ENCODE measurements at regions not wholly inside any gene's neighbourhood (a gene's known extent, or its start where the extent isn't known, plus 50 kb on each side); places are given as distances from the start of the nearest gene placed in this dataset.

DNA sequence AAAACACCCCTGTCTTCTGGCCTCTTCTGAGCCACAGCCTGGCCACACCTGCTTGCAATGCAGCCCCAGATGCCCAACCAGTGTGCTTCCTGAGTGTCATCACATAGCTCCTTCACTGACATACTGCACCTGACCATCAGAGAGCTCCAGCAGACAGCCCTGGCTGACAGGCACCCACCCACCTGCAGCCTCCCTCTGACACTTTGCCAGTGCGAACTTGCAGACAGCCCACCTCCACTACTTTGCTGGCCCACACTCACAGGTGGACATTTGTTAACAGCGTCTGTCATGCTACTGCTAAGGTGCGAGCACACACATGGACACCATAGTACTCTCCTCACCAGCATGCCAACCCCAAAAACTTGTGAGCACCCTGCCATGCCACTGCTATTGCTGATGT, 740.1 kb downstream of the DNAJB9 start:
- Histone ChIP-seq H3K27me3 (ENCODE audit: low read depth, low read length) (no peaks in the 10 kb centered on the region), H3K27ac (ENCODE audit: low read length) (no peak overlapping the region), H3K4me3 (ENCODE audit: low read depth in 1 of 2, low read length in 2 of 2) (no peak overlapping the region), H3K36me3 (ENCODE audit: control insufficient read depth in 1 of 2, insufficient read depth in 2 of 2, low read length in 2 of 2) (no peaks in the 10 kb centered on the region), H3K4me1 (ENCODE audit: control insufficient read depth in 1 of 2, insufficient read depth in 2 of 2, low read length in 2 of 2) (no peaks in the 10 kb centered on the region), H3K9me3 (ENCODE audit: control insufficient read depth in 1 of 2, low read length in 2 of 2) (peaks cover 0 to 13% of the 10 kb centered on the region in 2 donors)

GRCh38 chr7:109318136-109318535, 748.5 kb downstream of the DNAJB9 start:
- no peaks in the 10 kb centered on the region for H3K9me3 ChIP-seq (ENCODE audit: control insufficient read depth in 1 of 2, low read length in 2 of 2)
- no peak overlapping the region for H3K27ac ChIP-seq (ENCODE audit: low read length)
- no peaks in the 10 kb centered on the region for H3K27me3 ChIP-seq (ENCODE audit: low read depth, low read length)
- H3K4me3 ChIP-seq (ENCODE audit: low read depth in 1 of 2, low read length in 2 of 2), result no peak overlapping the region
- no peaks in the 10 kb centered on the region for H3K36me3 ChIP-seq (ENCODE audit: control insufficient read depth in 1 of 2, insufficient read depth in 2 of 2, low read length in 2 of 2)
- H3K4me1 ChIP-seq (ENCODE audit: control insufficient read depth in 1 of 2, insufficient read depth in 2 of 2, low read length in 2 of 2), result no peaks in the 10 kb centered on the region

- H3K9me3 ChIP-seq (ENCODE audit: control insufficient read depth in 1 of 2, low read length in 2 of 2), result no peaks in the 10 kb centered on the region
- H3K27me3 ChIP-seq (ENCODE audit: low read depth, low read length), result no peaks in the 10 kb centered on the region
- no peaks in the 10 kb centered on the region for H3K4me1 ChIP-seq (ENCODE audit: control insufficient read depth in 1 of 2, insufficient read depth in 2 of 2, low read length in 2 of 2)
- H3K27ac ChIP-seq (ENCODE audit: low read length), result no peak overlapping the region
- H3K4me3 ChIP-seq (ENCODE audit: low read depth in 1 of 2, low read length in 2 of 2), result no peak overlapping the region
- no peaks in the 10 kb centered on the region for H3K36me3 ChIP-seq (ENCODE audit: control insufficient read depth in 1 of 2, insufficient read depth in 2 of 2, low read length in 2 of 2)
Observed at GRCh38 chr7:109322833-109323232, 753.2 kb downstream of the DNAJB9 start.

- no peaks in the 10 kb centered on the region for H3K4me1 ChIP-seq (ENCODE audit: control insufficient read depth in 1 of 2, insufficient read depth in 2 of 2, low read length in 2 of 2)
- H3K9me3 ChIP-seq (ENCODE audit: control insufficient read depth in 1 of 2, low read length in 2 of 2), result peaks cover 0 to 9% of the 10 kb centered on the region in 2 donors
- H3K4me3 ChIP-seq (ENCODE audit: low read depth in 1 of 2, low read length in 2 of 2), result no peak overlapping the region
- H3K36me3 ChIP-seq (ENCODE audit: control insufficient read depth in 1 of 2, insufficient read depth in 2 of 2, low read length in 2 of 2), result no peaks in the 10 kb centered on the region
- H3K27me3 ChIP-seq (ENCODE audit: low read depth, low read length), result no peaks in the 10 kb centered on the region
- H3K27ac ChIP-seq (ENCODE audit: low read length), result no peak overlapping the region
Observed at GRCh38 chr7:109331423-109331822, 761.7 kb downstream of the DNAJB9 start.

GRCh38 chr7:109335951-109336350, 766.3 kb downstream of the DNAJB9 start:
- H3K9me3 ChIP-seq (ENCODE audit: control insufficient read depth in 1 of 2, low read length in 2 of 2), result no peaks in the 10 kb centered on the region
- H3K27ac ChIP-seq (ENCODE audit: low read length), result no peak overlapping the region
- H3K27me3 ChIP-seq (ENCODE audit: low read depth, low read length), result no peaks in the 10 kb centered on the region
- no peaks in the 10 kb centered on the region for H3K4me1 ChIP-seq (ENCODE audit: control insufficient read depth in 1 of 2, insufficient read depth in 2 of 2, low read length in 2 of 2)
- no peak overlapping the region for H3K4me3 ChIP-seq (ENCODE audit: low read depth in 1 of 2, low read length in 2 of 2)
- no peaks in the 10 kb centered on the region for H3K36me3 ChIP-seq (ENCODE audit: control insufficient read depth in 1 of 2, insufficient read depth in 2 of 2, low read length in 2 of 2)

DNA sequence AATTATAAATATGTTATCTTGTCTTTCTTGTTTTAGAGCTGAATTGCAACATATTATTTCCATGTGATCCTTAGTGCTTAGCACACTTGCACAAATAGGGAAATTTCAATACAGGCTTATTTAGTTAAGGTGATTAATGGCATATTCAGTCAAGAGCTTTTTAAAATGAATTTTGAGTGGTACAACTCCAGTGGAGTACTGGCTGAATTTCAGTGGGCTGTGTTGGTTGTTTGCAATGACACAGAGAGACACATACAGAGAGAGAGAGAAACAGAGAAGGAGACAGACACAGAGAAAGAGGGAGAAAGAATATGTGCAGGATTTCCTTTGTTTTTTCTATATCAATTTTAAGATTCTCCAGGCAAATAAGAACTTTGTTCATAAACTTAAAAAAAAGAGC, 766.9 kb downstream of the DNAJB9 start:
- no peaks in the 10 kb centered on the region for H3K27me3 ChIP-seq (ENCODE audit: low read depth, low read length)
- no peaks in the 10 kb centered on the region for H3K36me3 ChIP-seq (ENCODE audit: control insufficient read depth in 1 of 2, insufficient read depth in 2 of 2, low read length in 2 of 2)
- no peak overlapping the region for H3K27ac ChIP-seq (ENCODE audit: low read length)
- no peak overlapping the region for H3K4me3 ChIP-seq (ENCODE audit: low read depth in 1 of 2, low read length in 2 of 2)
- H3K4me1 ChIP-seq (ENCODE audit: control insufficient read depth in 1 of 2, insufficient read depth in 2 of 2, low read length in 2 of 2), result no peaks in the 10 kb centered on the region
- H3K9me3 ChIP-seq (ENCODE audit: control insufficient read depth in 1 of 2, low read length in 2 of 2), result no peaks in the 10 kb centered on the region

DNA sequence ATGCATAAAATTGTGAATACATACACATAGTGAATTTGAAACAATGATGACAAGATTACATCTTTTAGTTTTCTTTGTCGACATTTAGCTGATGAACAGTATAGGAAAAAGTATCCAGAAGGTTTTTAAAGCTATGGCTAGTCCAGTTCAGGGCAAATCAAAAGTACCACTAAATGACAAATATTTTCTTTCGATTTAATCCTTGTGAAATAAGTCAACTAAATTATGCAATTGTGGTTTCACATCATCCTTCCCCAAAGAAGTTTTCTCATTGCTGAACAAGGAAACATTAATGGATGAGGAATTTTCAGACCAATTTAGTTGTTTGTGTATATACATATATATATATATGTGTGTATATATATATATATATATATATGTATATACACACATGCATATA, 774.0 kb downstream of the DNAJB9 start:
- no peaks in the 10 kb centered on the region for H3K36me3 ChIP-seq (ENCODE audit: control insufficient read depth in 1 of 2, insufficient read depth in 2 of 2, low read length in 2 of 2)
- no peaks in the 10 kb centered on the region for H3K4me1 ChIP-seq (ENCODE audit: control insufficient read depth in 1 of 2, insufficient read depth in 2 of 2, low read length in 2 of 2)
- no peak overlapping the region for H3K4me3 ChIP-seq (ENCODE audit: low read depth in 1 of 2, low read length in 2 of 2)

DNA sequence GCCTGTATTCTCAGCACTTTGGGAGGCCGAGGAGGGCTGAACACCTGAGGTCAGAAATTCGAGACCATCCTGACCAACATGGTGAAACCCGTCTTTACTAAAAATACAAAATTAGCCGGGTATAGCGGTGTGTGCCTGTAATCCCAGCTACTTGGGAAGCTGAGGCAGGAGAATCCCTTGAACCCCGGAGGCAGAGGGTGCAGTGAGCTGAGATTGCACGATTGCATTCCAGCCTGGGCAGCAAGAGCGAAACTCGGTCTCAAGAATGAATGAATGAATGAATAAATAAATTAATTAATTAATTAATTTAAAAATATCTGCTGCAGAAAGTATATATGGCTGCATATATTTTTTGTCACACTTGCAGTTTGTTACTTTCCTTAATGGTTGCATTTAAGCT, 781.8 kb downstream of the DNAJB9 start:
- H3K27me3 ChIP-seq (ENCODE audit: low read depth, low read length), result no peaks in the 10 kb centered on the region
- no peak overlapping the region for H3K4me3 ChIP-seq (ENCODE audit: low read depth in 1 of 2, low read length in 2 of 2)
- no peaks in the 10 kb centered on the region for H3K36me3 ChIP-seq (ENCODE audit: control insufficient read depth in 1 of 2, insufficient read depth in 2 of 2, low read length in 2 of 2)
- H3K27ac ChIP-seq (ENCODE audit: low read length), result no peak overlapping the region
- H3K9me3 ChIP-seq (ENCODE audit: control insufficient read depth in 1 of 2, low read length in 2 of 2), result no peaks in the 10 kb centered on the region
- no peaks in the 10 kb centered on the region for H3K4me1 ChIP-seq (ENCODE audit: control insufficient read depth in 1 of 2, insufficient read depth in 2 of 2, low read length in 2 of 2)

More for the DNA sequence above, 774.0 kb downstream of the DNAJB9 start:
- Histone ChIP-seq H3K27me3 (ENCODE audit: low read depth, low read length) (no peaks in the 10 kb centered on the region), H3K27ac (ENCODE audit: low read length) (no peak overlapping the region), H3K9me3 (ENCODE audit: control insufficient read depth in 1 of 2, low read length in 2 of 2) (no peaks in the 10 kb centered on the region)

- no peaks in the 10 kb centered on the region for H3K9me3 ChIP-seq (ENCODE audit: control insufficient read depth in 1 of 2, low read length in 2 of 2)
- no peaks in the 10 kb centered on the region for H3K27me3 ChIP-seq (ENCODE audit: low read depth, low read length)
- H3K4me1 ChIP-seq (ENCODE audit: control insufficient read depth in 1 of 2, insufficient read depth in 2 of 2, low read length in 2 of 2), result no peaks in the 10 kb centered on the region
- H3K36me3 ChIP-seq (ENCODE audit: control insufficient read depth in 1 of 2, insufficient read depth in 2 of 2, low read length in 2 of 2), result no peaks in the 10 kb centered on the region
- no peak overlapping the region for H3K4me3 ChIP-seq (ENCODE audit: low read depth in 1 of 2, low read length in 2 of 2)
- H3K27ac ChIP-seq (ENCODE audit: low read length), result no peak overlapping the region
Observed at GRCh38 chr7:109354000-109354399, 784.3 kb downstream of the DNAJB9 start.

- H3K27me3 ChIP-seq (ENCODE audit: low read depth, low read length), result no peaks in the 10 kb centered on the region
- no peaks in the 10 kb centered on the region for H3K36me3 ChIP-seq (ENCODE audit: control insufficient read depth in 1 of 2, insufficient read depth in 2 of 2, low read length in 2 of 2)
- H3K27ac ChIP-seq (ENCODE audit: low read length), result no peak overlapping the region
- H3K9me3 ChIP-seq (ENCODE audit: control insufficient read depth in 1 of 2, low read length in 2 of 2), result no peaks in the 10 kb centered on the region
- H3K4me3 ChIP-seq (ENCODE audit: low read depth in 1 of 2, low read length in 2 of 2), result no peak overlapping the region
- no peaks in the 10 kb centered on the region for H3K4me1 ChIP-seq (ENCODE audit: control insufficient read depth in 1 of 2, insufficient read depth in 2 of 2, low read length in 2 of 2)
Observed at GRCh38 chr7:109354552-109354951, 784.9 kb downstream of the DNAJB9 start.

DNA sequence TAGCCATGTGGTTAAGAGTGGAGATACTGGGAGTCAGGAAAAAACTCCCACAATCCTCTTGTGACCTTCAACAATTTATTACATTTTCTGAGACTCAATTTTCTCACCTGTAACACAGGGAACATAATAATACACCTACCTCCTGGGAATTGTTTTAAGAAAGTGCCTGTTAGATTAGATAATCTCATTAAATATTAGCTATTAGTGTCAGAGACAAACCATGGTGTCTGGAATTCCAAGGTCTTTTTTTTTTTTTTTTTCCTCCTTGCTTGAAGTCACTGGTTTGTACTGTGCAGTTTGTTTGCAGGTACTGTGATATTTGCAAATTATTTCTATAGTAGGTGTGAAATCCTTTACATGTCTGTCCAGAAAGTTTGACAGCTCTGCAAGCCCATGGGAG, 806.1 kb downstream of the DNAJB9 start:
- Histone ChIP-seq H3K27ac (ENCODE audit: low read length) (no peak overlapping the region), H3K4me1 (ENCODE audit: control insufficient read depth in 1 of 2, insufficient read depth in 2 of 2, low read length in 2 of 2) (no peaks in the 10 kb centered on the region), H3K27me3 (ENCODE audit: low read depth, low read length) (no peaks in the 10 kb centered on the region), H3K4me3 (ENCODE audit: low read depth in 1 of 2, low read length in 2 of 2) (no peak overlapping the region), H3K9me3 (ENCODE audit: control insufficient read depth in 1 of 2, low read length in 2 of 2) (no peaks in the 10 kb centered on the region), H3K36me3 (ENCODE audit: control insufficient read depth in 1 of 2, insufficient read depth in 2 of 2, low read length in 2 of 2) (no peaks in the 10 kb centered on the region)

- Histone ChIP-seq H3K9me3 (ENCODE audit: control insufficient read depth in 1 of 2, low read length in 2 of 2) (no peaks in the 10 kb centered on the region), H3K4me3 (ENCODE audit: low read depth in 1 of 2, low read length in 2 of 2) (no peak overlapping the region), H3K27me3 (ENCODE audit: low read depth, low read length) (no peaks in the 10 kb centered on the region), H3K36me3 (ENCODE audit: control insufficient read depth in 1 of 2, insufficient read depth in 2 of 2, low read length in 2 of 2) (no peaks in the 10 kb centered on the region), H3K27ac (ENCODE audit: low read length) (no peak overlapping the region), H3K4me1 (ENCODE audit: control insufficient read depth in 1 of 2, insufficient read depth in 2 of 2, low read length in 2 of 2) (no peaks in the 10 kb centered on the region)
Observed at GRCh38 chr7:109376576-109376975, 806.9 kb downstream of the DNAJB9 start.

Data from muscle layer of duodenum (tissue), 2 donors.